Loucy (cell line): ENCODE measurements at regions not wholly inside any gene's neighbourhood (a gene's known extent, or its start where the extent isn't known, plus 50 kb on each side); places are given as distances from the start of the nearest gene placed in this dataset.

Source experiments
- CTCF ChIP-seq: fragments of 200-600 bp; sonication (generic); conservative IDR thresholded peaks from 2 replicates; pipeline ENCODE4 v1.5.1; 2014; ENCODE audit warnings: mild to moderate bottlenecking, antibody characterized with exemption, low read length
- EZH2phosphoT487 ChIP-seq: fragments of 200-600 bp; IDR thresholded peaks from 2 replicates; pipeline ENCODE4 v1.6.1; 2018; ENCODE audit warnings: antibody characterized with exemption, mild to moderate bottlenecking, moderate library complexity, borderline replicate concordance

- TF ChIP-seq CTCF (no peak), EZH2phosphoT487 (no peak)
These were observed 103.9 kb upstream of the ANO3 start for GRCh38 chr11:26227883-26228502.
